H9 (cell line): ENCODE measurements at regions not wholly inside any gene's neighbourhood (a gene's known extent, or its start where the extent isn't known, plus 50 kb on each side); places are given as distances from the start of the nearest gene placed in this dataset.

Experiments used
- DNase-seq: peaks from one replicate; pipeline ENCODE4 v3.0.0-alpha.2; 2017
- H2AFZ ChIP-seq: one replicate; pipeline ENCODE4 v1.6.1; 2013; ENCODE audit warnings: mild to moderate bottlenecking, low read length, control low read depth, moderate library complexity
- H2AK5ac ChIP-seq: 2 replicates; pipeline ENCODE4 v1.6.1; 2013; ENCODE audit warnings: low read length, control low read depth, mixed read lengths; ENCODE audit not compliant: insufficient read length
- H2BK120ac ChIP-seq: one replicate; pipeline ENCODE4 v1.6.1; 2013; ENCODE audit warnings: low read depth, mild to moderate bottlenecking, low read length, control low read depth, inconsistent platforms; ENCODE audit not compliant: poor library complexity, severe bottlenecking
- H2BK12ac ChIP-seq: 2 replicates; pipeline ENCODE4 v1.6.1; 2013; ENCODE audit warnings: low read length, control low read depth, mixed read lengths, low read depth; ENCODE audit not compliant: insufficient read length
- H2BK15ac ChIP-seq: 2 replicates; pipeline ENCODE4 v1.6.1; 2013; ENCODE audit warnings: low read depth, low read length, control low read depth
- H2BK20ac ChIP-seq: one replicate; pipeline ENCODE4 v1.6.1; 2013; ENCODE audit warnings: low read depth, mild to moderate bottlenecking, low read length, control low read depth, inconsistent platforms; ENCODE audit not compliant: poor library complexity, severe bottlenecking
- H2BK5ac ChIP-seq: 2 replicates; pipeline ENCODE4 v1.6.1; 2013; ENCODE audit warnings: low read length, control low read depth, mixed read lengths; ENCODE audit not compliant: insufficient read length
- H3K14ac ChIP-seq: 2 replicates; pipeline ENCODE4 v1.6.1; 2013; ENCODE audit warnings: low read length, control low read depth; ENCODE audit not compliant: insufficient read depth
- H3K18ac ChIP-seq: 2 replicates; pipeline ENCODE4 v1.6.1; 2013; ENCODE audit warnings: low read depth, mild to moderate bottlenecking, mixed read lengths, low read length, control low read depth; ENCODE audit not compliant: insufficient read length
- H3K23ac ChIP-seq: 2 replicates; pipeline ENCODE4 v1.6.1; 2013; ENCODE audit warnings: low read length, control low read depth, mixed read lengths, low read depth; ENCODE audit not compliant: insufficient read length
- H3K23me2 ChIP-seq: 2 replicates; pipeline ENCODE4 v1.6.1; 2013; ENCODE audit warnings: low read depth, mild to moderate bottlenecking, mixed read lengths, low read length, control low read depth; ENCODE audit not compliant: insufficient read length, poor library complexity, severe bottlenecking
- H3K27ac ChIP-seq: 2 replicates; pipeline ENCODE4 v1.5.1; 2013; ENCODE audit warnings: low read length, control low read depth, mixed read lengths, low read depth; ENCODE audit not compliant: insufficient read length
- H3K27me3 ChIP-seq: 2 replicates; pipeline ENCODE4 v1.6.1; 2013; ENCODE audit warnings: low read length, control low read depth, inconsistent platforms; ENCODE audit not compliant: insufficient read depth
- H3K4ac ChIP-seq: 2 replicates; pipeline ENCODE4 v1.6.1; 2013; ENCODE audit warnings: low read depth, mild to moderate bottlenecking, control low read depth, inconsistent platforms, low read length, moderate library complexity
- H3K4me1 ChIP-seq: 2 replicates; pipeline ENCODE4 v1.6.1; 2013; ENCODE audit warnings: low read length, control low read depth, inconsistent platforms; ENCODE audit not compliant: insufficient read depth
- H3K4me2 ChIP-seq: 2 replicates; pipeline ENCODE4 v1.6.1; 2013; ENCODE audit warnings: low read length, control low read depth, mixed read lengths; ENCODE audit not compliant: insufficient read length, insufficient read depth
- H3K56ac ChIP-seq: 2 replicates; pipeline ENCODE4 v1.6.1; 2013; ENCODE audit warnings: low read depth, mild to moderate bottlenecking, mixed read lengths, low read length, control low read depth; ENCODE audit not compliant: insufficient read length
- H3K79me1 ChIP-seq: 2 replicates; pipeline ENCODE4 v1.6.1; 2013; ENCODE audit warnings: low read depth, mild to moderate bottlenecking, moderate library complexity, low read length, control low read depth, inconsistent platforms; ENCODE audit not compliant: insufficient read depth, poor library complexity, severe bottlenecking
- H3K79me2 ChIP-seq: 2 replicates; pipeline ENCODE4 v1.6.1; 2013; ENCODE audit warnings: low read length, control low read depth, inconsistent platforms; ENCODE audit not compliant: insufficient read depth
- H3K9ac ChIP-seq: 2 replicates; pipeline ENCODE4 v1.6.1; 2013; ENCODE audit warnings: low read length, control low read depth, mixed read lengths; ENCODE audit not compliant: insufficient read length; ENCODE audit errors: extremely low read depth
- H3K9me3 ChIP-seq: one replicate; pipeline ENCODE4 v1.6.1; 2013; ENCODE audit warnings: low read depth, low read length, inconsistent platforms; ENCODE audit not compliant: control insufficient read depth
- H3T11ph ChIP-seq: one replicate; pipeline ENCODE4 v1.6.1; 2013; ENCODE audit warnings: mild to moderate bottlenecking, low read length, control low read depth, inconsistent platforms
- H4K20me1 ChIP-seq: one replicate; pipeline ENCODE4 v1.6.1; 2013; ENCODE audit not compliant: control insufficient read depth, insufficient read length, insufficient read depth
- H4K5ac ChIP-seq: 2 replicates; pipeline ENCODE4 v1.6.1; 2013; ENCODE audit warnings: low read depth, mild to moderate bottlenecking, mixed read lengths, low read length, control low read depth; ENCODE audit not compliant: insufficient read length
- H4K8ac ChIP-seq: replicated peaks from 2 replicates; pipeline ENCODE4 v1.6.1; 2013; ENCODE audit warnings: low read length, control low read depth, mixed read lengths, low read depth; ENCODE audit not compliant: insufficient read length
- H4K91ac ChIP-seq: 2 replicates; pipeline ENCODE4 v1.6.1; 2013; ENCODE audit warnings: low read depth, mild to moderate bottlenecking, moderate library complexity, mixed read lengths, low read length, control low read depth; ENCODE audit not compliant: insufficient read length
- H3K27ac Mint-ChIP-seq, 3 experiments: 2 replicates in 2 of 3; 3 replicates in 1 of 3; pipeline ENCODE4 v1.8.0; 2020 to 2021; ENCODE audit warnings: mixed read lengths in 3 of 3, mild to moderate bottlenecking in 1 of 3, moderate library complexity in 1 of 3
- H3K27me3 Mint-ChIP-seq: 2 replicates; pipeline ENCODE4 v1.8.0; 2021; ENCODE audit warnings: low read depth, mild to moderate bottlenecking, moderate library complexity, mixed read lengths
- H3K36me3 Mint-ChIP-seq, 3 experiments: 2 replicates in 2 of 3; 3 replicates in 1 of 3; pipeline ENCODE4 v1.8.0; 2020 to 2021; ENCODE audit warnings: low read depth in 3 of 3, mixed read lengths in 3 of 3; ENCODE audit not compliant: insufficient read depth in 1 of 3
- H3K4me1 Mint-ChIP-seq, 2 experiments: 2 replicates each; pipeline ENCODE4 v1.8.0; 2020; ENCODE audit warnings: mixed read lengths in 2 of 2
- H3K4me3 Mint-ChIP-seq, 2 experiments: 2 replicates in 1 of 2; 3 replicates in 1 of 2; pipeline ENCODE4 v1.8.0; 2020 to 2021; ENCODE audit warnings: mild to moderate bottlenecking in 2 of 2, mixed read lengths in 2 of 2, moderate library complexity in 1 of 2
- H3K9me3 Mint-ChIP-seq, 2 experiments: 2 replicates in 1 of 2; 3 replicates in 1 of 2; pipeline ENCODE4 v1.8.0; 2020; ENCODE audit warnings: mild to moderate bottlenecking in 2 of 2, mixed read lengths in 2 of 2, moderate library complexity in 1 of 2
- CTCF ChIP-seq: fragments of 200-600 bp; sonication (generic); conservative IDR thresholded peaks from 3 replicates; pipeline ENCODE4 v1.8.0; 2021; ENCODE audit warnings: antibody characterized with exemption, mild to moderate bottlenecking
- WGBS: extraction: QIAGEN DNeasy Blood & Tissue Kit; methylation state at CpG from one replicate; pipeline ENCODE4 v1.1.7; 2013; ENCODE audit warnings: missing lambda C conversion rate, low lambda C conversion rate, mixed read lengths; ENCODE audit not compliant: insufficient read length; ENCODE audit errors: extremely low coverage; 5-methylcytosine and 5-hydroxymethylcytosine counted together

- no peak overlapping the region for H3K56ac ChIP-seq
- H2BK120ac ChIP-seq: no peak overlapping the region
- H3K4me1 Mint-ChIP-seq: peaks cover 14 to 19% of the 10 kb centered on the region in 2 experiments
- H2BK15ac ChIP-seq: no peak overlapping the region
- no peak overlapping the region for H4K91ac ChIP-seq
- no peak overlapping the region for H3K23ac ChIP-seq
- H3K14ac ChIP-seq: no peak overlapping the region
- no peak overlapping the region for H2BK12ac ChIP-seq
- H3K9ac ChIP-seq: no peak overlapping the region
- no peak overlapping the region for H2BK20ac ChIP-seq
- peaks cover 8% of the 10 kb centered on the region for H3K9me3 ChIP-seq
- H3K18ac ChIP-seq: no peak overlapping the region
- no peak overlapping the region for H2AFZ ChIP-seq
- no peak overlapping the region for H4K5ac ChIP-seq
- H3K27ac Mint-ChIP-seq: no peak overlapping the region
- H3K79me2 ChIP-seq: no peaks in the 10 kb centered on the region
- no peak overlapping the region for H3K4me2 ChIP-seq
- no peaks in the 10 kb centered on the region for H3K23me2 ChIP-seq
- H3K4me3 Mint-ChIP-seq: no peak overlapping the region; a peak in 1 of 5 replicates
- no peak overlapping the region for H2BK5ac ChIP-seq
- no peaks in the 10 kb centered on the region for H3K27me3 ChIP-seq
- no peak for TF ChIP-seq CTCF
- no peak for DNase-seq
- H3K27me3 Mint-ChIP-seq: peaks cover 5% of the 10 kb centered on the region; the same call in 1 of the 2 replicates
- H3K4me1 ChIP-seq: 0 out of 2 replicates have a peak, but pooled peaks cover 5% of the 10 kb centered on the region
- H3K79me1 ChIP-seq: no peaks in the 10 kb centered on the region
- WGBS: no CpG with 5 or more reads among the region's 12 CpGs
- no peaks in the 10 kb centered on the region for H4K20me1 ChIP-seq
- H3K4ac ChIP-seq: no peak overlapping the region
- H3K36me3 Mint-ChIP-seq: peaks cover 3 to 16% (median 11%) of the 10 kb centered on the region in 3 experiments; a peak in 6 of 7 replicates
- H4K8ac ChIP-seq: no peak overlapping the region
- H3K9me3 Mint-ChIP-seq: peaks cover 13 to 17% of the 10 kb centered on the region in 2 experiments
- H3K27ac ChIP-seq: no peak overlapping the region
- no peak overlapping the region for H2AK5ac ChIP-seq
- no peak overlapping the region for H3T11ph ChIP-seq
Observed at GRCh38 chr15:100775581-100776185, 103.9 kb upstream of the ALDH1A3 start.
